ENCODE measurements at regions not wholly inside any gene's neighbourhood (a gene's known extent, or its start where the extent isn't known, plus 50 kb on each side); places are given as distances from the start of the nearest gene placed in this dataset.

GRCh38 chr15:70292076-70292760, 194.5 kb upstream of the TLE3 start:
- TF ChIP-seq CTCF (IDR thresholded peaks at IDR 0.05; ENCODE audit: extremely low read depth, missing control alignments) = no peak
- no peak for DNase-seq (ENCODE audit: low spot score)

GRCh38 chr15:70291305-70292075, 193.8 kb upstream of the TLE3 start:
- no peak for DNase-seq (ENCODE audit: low spot score)
- no peak for TF ChIP-seq CTCF (IDR thresholded peaks at IDR 0.05; ENCODE audit: extremely low read depth, missing control alignments)

GRCh38 chr15:70290708-70291107, 193.0 kb upstream of the TLE3 start:
- no peak for DNase-seq (ENCODE audit: low spot score)
- no peak for TF ChIP-seq CTCF (IDR thresholded peaks at IDR 0.05; ENCODE audit: extremely low read depth, missing control alignments)

GRCh38 chr15:70289191-70289955, 191.7 kb upstream of the TLE3 start:
- no peak for DNase-seq (ENCODE audit: low spot score)
- no peak for TF ChIP-seq CTCF (IDR thresholded peaks at IDR 0.05; ENCODE audit: extremely low read depth, missing control alignments)

- DNase-seq (ENCODE audit: low spot score) = no peak
These were observed 188.5 kb upstream of the TLE3 start for GRCh38 chr15:70286113-70286806.

More at GRCh38 chr15:70286113-70286806, 188.5 kb upstream of the TLE3 start:
- TF ChIP-seq CTCF (IDR thresholded peaks at IDR 0.05; ENCODE audit: extremely low read depth, missing control alignments) = no peak
